Hematopoietic multipotent progenitor cell treated with erythropoietin and hydrocortisone succinate and interleukin-3 and kit ligand, for 8 days (in vitro differentiated cells): ENCODE measurements at regions not wholly inside any gene's neighbourhood (a gene's known extent, or its start where the extent isn't known, plus 50 kb on each side); places are given as distances from the start of the nearest gene placed in this dataset.
"Not testable (repeated sequence)": the region's sequence is repeated elsewhere in the genome, so short reads cannot be mapped to it uniquely, and the experiment has no call there.

Experiments
- DNase-seq: peaks from one replicate; pipeline ENCODE4 v3.0.0-alpha.2; 2015

DNA sequence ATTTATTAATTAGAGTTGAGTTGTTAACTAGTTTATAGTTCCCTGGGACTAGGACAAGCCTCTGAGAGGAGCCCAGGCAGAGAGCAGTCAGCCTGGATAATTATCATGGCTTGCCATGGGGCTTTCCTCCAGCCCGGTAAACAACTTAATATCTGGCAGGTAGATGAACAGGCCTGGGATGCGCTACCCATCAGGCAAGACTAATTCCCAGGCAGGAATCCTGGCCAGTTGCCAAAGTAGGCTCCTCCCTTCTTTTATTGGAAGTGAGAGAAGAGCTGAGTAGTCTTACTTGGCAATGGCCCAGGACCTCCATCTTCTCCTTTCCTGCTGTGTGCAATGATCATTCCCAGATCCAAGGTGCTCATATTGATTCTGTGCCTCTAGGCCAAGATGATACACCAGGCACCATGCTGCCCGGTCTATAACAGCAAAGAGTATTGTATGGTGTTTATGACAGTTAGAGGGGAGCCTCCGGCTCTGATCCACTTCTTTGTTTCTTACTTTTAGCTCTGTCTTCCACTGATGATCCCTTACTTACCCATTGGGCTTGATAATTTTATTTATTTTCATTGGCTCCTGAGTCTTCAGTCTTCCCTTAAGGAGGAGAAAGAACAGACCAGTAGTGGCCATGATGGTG lies 408.7 kb downstream of the REEP3 start:
- no peak for DNase-seq

DNA sequence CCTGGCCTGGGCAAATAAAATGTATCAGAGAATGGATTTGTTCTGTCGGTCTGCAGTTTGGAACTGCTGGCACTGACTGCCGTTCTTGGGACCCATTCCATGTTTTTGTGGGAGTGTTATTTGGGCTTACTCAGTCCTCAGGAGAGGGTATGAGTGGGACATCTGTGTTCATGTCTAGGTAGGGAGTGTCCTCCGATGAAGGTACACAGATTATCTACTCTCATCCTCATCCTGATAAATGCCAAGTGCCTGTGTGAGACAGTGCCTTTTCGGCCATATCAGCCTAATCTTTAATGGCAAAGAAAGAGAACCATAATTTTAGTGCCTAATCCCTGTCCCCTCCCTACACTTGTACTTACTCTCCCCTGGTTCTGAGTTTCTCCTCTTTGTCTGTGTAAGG lies 409.4 kb downstream of the REEP3 start:
- DNase-seq, result no peak

DNA sequence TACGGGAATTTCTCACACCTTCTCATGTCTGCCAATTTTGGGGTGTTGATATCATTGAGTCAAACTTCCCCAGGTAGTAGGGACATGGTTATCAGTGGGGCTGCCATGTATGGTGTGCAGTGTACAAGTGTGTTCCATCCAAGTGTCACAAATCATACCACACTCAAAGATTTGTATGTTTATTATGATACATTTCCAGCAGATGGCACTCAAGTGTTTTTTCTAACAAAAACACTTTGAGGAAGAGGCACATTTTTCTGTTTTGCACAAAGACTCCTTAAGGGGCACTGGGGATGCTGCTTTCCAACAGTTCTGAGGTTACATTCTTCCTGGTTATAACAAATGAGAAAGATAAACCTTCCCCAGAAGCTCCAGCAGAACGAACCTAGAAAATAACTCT lies 414.5 kb downstream of the REEP3 start:
- peak; percentile 19 for DNase-seq

DNA sequence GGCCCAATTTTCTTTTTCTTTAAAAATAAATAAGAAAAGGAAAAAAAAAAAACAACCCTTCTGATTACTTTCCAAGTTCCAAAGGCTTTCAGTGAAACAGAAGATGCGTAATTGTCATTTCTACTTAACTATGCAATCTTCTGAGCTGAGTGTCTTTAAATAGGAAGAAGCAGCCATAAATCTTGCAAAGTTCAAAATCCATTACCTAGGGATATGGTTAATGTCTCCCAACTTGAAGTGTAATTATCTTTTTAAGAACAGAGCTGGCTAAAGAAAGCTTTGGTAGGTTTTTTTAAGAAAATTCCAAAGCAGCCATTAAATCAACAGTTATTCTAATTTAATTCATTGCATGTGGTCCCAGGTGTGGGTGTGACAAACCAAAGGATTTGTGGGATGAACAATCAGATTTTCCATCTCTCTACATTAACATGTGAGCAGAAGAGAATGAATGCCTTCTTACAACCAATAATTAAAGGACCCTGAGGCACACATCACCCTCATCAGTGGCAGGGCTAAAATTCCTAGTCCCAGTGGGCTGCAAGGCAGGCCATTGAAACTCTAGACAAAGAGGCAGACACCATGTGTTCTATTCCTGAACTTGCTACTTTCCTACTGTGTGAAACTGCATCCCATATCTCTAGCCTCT lies 419.2 kb downstream of the REEP3 start:
- DNase-seq, result no peak

DNA sequence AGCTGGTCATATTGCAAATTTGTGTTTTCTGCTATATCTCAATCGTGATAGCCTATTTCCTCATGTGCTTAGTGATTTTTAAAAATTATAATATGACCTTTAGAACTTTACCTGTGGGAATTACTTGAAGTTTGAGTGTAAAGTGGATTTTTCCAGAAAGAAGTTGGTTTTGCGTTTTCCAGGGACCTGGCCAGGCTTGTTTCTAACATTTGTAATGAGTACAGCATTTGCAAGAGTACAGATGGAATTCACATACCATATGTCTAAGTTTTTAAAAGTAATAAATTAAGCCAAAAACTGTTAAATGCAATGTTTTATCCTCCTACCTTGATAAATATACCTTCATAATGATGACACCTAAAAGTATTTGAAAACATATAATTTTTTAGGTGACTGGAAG lies 443.2 kb downstream of the REEP3 start:
- DNase-seq, result no peak

DNA sequence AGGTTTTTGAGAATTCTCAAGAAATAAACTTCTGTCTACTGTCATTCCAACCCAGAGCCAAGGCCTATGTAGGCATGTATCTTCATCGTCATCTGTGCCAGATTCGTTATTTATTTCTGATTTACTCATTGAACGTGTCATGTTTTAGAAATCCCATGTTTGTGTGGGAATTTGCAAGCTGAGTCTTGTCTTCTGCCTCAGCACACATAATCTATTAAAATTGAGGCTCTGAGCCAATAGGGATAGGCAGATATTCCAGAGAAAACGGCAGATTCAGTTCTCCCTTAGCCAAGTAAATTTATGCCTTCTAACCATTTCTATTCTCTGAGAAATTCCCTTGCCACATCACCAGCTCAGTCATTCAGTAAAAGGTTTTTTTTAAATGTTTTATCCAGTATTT lies 444.6 kb downstream of the REEP3 start:
- DNase-seq, result no peak

DNA sequence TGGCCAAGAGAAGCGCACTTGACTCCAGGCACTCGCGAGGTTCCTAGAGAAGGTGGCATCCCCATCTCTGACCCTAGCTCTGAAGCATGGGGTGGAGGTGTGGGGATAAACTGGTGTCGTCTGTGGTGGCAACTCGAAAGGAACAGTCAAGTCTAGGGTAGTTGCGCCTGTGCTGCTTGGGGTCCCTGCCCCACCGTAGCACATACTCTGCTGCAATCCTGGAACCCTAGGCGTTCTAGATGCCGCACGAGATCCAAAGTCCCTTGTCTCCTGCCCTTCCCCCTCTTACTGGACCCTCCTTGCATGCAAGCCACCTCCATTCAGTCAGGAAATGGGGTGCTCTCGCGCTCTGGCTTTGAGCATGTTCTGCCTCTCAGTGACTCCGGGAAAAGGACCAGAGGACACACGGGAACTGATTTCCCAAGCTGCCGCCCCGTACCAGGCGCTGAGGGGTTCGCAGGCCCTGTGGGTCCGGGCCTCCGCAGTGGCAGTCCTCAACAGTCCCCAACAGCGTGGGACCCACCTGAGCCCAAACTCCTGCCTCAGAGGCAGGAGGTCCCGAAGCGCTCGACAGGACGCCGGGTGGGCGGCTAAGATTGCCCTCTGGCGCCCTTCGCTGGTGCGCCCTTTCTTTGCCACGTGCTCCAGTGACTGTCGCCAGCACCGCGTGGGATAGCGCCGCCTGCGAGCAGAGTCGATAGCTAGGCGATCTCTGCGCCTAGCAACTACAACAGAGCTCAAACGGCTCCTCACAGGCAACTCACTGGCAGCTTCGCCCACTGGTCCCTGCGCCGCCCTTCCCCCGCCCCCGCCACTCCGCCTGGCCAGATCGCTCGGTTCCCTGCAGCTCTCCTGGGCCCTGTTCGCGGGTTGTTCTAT lies 452.0 kb downstream of the REEP3 start:
- no peak for DNase-seq

DNA sequence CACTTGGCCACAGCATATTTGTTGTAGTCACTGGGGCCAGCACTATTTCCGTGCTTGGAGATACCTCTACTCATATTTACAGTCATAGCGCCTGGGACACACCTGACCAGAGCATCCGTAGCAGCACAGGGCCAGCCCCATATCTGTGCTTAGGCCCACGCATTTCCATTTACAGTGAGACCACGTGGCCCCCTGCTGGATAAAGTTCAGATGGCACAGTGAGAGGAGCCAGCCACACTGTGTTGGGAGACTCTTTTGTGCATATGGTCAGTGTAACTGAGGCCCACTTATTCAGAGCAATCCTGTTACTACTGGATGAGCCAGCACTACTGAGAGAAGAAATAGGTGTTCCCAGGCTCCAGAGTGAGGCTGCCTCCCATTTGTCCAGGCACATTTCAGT lies 455.3 kb downstream of the REEP3 start:
- DNase-seq, result peak; percentile 56

DNA sequence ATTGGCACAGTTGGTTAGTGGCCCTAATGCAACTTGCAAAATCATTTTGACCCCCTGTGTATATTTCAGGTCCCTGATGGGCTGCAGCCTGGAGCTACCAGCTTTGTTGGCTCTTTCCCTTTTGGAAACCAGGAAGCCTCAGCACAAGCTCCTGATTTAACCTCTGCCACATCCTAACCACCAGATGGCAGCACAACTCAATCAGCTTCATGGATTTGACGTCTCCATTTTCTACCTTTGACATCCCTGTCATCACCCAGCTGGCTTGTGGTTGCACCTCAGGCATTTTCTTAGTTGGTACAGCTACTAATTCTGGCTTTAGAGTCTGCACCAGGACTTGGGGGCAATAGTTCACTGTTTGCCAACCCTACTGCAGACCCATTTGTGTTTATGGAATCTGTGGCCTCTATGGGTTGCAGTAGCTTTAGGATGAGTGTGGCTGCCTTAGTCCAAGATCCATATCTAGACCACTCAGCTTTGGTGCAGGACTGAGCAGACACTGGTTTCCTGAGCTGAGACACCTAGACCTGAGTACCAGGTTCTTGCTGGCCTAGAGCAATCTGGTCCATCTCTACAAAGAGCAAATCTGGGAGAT lies 456.2 kb downstream of the REEP3 start:
- DNase-seq, result peak; percentile 57

DNA sequence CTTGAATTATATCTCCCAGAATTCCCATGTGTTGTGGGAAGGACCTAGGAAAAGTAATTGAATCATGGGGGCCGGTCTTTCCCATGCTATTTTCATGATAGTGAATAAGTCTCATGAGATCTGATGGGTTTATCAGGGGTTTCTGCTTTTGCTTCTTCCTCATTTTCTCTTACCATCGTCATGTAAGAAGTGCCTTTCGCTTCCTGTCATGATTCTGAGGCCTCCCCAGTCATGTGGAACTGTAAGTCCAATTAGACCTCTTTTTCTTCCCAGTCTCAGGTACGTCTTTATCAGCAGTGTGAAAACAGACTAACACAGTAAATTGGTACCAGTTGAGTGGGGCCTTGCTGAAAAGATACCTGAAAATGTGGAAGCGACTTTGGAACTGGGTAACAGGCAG lies 459.7 kb downstream of the REEP3 start:
- not testable (repeated sequence) for DNase-seq

DNA sequence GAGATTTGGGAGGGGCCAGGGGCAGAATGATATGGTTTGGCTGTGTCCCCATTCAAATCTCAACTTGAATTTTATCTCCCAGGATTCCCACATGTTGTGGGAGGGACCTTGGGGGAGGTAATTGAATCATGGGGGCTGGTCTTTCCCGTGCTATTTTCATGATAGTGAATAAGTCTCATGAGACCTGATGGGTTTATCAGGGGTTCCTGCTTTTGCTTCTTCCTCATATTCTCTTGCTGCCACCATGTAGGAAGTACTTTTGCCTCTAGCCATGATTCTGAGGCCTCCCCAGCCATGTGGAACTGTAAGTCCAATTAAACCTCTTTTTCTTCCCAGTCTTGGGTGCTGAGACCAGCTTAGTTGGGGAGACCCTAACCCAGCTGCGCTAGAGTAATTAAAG lies 462.9 kb downstream of the REEP3 start:
- DNase-seq, result not testable (repeated sequence)

DNA sequence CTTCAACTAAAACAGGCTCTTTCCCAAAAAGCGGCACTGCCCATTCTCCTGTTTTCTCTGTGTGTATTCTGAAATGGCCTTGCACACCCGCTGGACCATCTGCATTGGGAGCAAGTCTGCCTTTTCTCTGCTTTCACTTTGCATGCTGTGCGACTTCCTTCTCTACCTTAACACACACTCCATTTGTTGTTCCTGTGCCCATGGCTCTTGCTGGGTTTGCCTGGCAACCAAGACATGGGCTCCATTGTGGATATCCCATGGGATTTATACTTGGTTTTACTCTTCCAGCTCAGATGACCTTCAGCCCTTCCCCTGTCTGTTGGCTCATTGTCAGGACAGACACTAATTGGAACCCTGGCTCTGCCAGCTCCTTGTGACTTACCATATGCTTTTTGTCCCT lies 465.3 kb downstream of the REEP3 start:
- DNase-seq, result no peak

DNA sequence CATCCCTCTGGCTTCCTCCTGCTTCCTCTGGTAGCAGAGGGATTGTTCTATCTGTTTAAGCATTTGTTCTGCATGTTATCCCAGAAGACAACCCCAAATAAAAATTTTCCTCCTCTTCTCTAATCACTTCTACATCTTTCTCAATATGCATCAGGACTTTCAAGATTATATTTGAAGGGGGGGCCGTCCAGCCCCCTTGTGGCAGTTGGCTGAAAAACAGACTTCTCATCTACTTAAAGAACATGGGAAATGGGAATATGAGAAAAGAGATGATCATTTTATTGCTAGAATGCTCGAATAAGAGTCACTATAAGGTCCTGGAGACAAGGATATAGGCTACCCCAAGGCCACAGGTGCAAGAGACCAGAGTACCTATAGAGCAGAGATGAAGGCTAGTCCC lies 466.0 kb downstream of the REEP3 start:
- no peak for DNase-seq

DNA sequence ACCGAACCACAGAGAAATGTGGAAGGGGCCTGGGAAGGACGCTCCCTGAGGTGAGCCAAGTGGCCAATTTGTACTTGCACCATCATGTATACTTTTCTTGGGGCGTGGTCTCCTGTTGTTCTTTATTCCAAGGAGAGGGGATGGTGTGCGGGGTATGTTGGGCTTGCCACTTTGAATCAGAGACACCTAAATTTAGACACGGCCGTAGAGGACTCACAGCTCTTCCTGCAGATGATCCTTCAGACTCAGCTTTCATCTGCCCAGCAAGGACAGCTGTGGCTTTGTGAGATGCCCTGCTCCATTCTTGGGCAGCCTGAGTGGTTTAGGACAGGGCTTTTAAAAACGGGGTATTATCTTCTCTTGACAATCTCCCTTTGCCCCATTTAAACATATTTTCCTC lies 473.2 kb downstream of the REEP3 start:
- no peak for DNase-seq

DNA sequence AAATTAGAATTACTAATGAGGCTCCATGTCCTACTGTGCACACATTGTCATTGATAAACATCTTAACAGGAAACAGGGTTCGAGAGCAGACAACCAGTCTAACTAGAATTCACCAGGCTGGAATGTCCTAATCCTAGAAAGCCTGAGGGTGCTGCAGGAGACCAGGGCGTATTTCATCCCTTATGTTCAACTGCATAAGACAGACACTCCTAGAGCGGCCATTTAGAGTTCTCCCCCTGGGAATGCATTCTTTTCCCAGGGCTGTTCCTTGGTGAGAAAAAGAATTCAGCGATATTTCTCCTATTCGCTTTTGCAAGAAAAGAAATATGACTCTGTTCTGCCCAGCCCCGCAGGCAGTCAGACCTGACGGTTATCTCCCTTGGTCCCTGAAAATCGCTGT lies 486.0 kb downstream of the REEP3 start:
- no peak for DNase-seq

DNA sequence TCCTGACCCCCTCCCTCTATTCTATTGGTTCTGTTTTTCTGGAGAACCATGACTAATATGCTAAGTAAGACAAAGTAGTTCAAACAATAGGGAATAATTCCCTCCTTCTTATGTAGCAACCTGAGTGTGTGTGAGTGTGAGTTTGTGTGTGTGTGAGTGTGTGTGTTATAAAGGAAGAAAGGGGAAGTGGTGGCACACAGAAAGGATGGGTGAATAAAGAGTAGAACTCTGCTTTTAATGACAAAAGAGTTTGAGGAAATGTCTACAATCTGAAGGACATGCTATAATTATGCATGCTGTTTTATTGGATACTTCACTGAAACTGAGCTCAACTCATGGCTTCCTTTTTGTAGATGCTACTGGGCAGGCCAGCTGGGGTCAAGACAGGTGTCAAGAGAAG lies 489.5 kb downstream of the REEP3 start:
- DNase-seq, result no peak

DNA sequence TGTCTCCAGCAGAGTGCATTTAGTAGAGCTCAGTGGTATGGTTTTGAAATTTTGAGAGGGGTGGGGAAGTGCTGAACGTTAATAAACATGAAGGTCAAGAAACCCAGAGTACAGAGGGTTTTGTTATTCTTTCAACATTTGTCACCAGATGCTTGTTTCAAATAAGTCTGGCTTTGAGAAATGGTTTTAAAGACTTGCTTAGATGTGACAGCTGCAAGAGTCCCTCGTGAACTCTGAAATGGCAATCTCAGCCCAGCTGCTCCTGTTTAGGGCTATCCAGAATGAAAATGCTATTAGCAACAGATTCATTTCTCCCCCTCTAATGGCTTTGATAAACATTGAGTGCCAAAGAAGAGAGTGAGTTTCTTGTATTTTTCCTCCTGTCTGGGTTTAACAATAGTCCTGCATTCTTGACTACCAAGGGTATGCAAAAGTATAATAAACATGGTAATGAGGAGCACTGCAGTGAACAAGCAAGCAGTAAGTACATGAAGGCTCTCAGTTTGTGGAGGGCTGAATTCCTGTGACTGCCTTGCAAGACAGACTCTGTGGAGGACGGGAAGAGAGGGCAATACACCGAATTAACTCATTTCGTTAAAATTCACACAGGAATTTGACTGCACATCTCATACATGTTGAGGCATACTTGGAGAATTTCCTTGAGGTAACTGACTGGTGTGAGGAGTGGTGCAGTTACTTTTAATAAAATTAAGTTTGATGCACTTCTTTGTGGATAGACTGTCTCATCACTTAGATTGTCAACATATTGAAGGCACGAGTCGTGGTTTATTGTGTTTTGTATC lies 490.9 kb downstream of the REEP3 start:
- DNase-seq, result no peak

DNA sequence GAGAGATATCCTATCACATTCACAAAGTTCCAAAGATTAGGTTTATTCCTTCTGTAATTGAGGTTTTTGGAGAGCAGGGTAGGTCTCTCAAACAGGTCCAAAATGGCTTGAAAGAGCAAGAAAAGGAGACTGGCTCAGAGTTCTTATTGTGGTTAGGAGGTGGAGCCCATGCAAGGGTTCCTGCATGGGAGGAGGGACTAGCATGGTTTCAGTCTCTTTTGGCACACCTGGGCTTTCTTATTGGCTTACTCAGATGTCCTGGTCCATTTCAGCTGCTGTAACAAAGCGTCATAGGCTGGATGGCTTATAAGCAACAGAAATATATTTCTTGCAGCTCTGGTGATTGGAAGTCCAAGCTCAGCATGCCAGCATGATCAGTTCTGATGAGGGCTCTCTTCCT lies 493.1 kb downstream of the REEP3 start:
- DNase-seq, result no peak

DNA sequence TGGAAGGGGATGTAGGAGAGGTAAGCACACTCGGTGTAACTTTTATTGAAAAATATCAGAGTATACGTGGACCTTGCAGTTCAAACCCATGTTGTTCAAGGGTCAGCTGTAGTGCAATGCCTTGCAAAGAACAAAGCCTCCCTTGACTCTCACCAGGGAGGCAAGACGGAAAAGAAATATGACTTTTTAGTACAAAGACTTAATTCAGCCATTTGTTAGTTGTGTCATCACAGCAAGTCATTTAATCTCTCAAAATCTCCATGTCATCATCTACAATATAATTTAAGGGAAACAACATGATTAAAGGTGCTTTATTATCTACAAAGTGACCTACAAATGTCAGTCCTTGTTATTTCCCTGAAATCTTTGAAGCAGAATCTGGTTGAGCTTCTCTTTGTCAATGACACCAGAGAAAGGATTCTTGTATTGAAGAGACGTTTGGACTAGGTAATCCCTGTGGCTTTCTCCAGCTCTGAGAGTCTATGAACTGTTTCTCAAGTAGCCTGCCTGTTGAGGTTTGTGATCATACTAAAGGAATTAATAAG lies 502.8 kb downstream of the REEP3 start:
- no peak for DNase-seq

DNA sequence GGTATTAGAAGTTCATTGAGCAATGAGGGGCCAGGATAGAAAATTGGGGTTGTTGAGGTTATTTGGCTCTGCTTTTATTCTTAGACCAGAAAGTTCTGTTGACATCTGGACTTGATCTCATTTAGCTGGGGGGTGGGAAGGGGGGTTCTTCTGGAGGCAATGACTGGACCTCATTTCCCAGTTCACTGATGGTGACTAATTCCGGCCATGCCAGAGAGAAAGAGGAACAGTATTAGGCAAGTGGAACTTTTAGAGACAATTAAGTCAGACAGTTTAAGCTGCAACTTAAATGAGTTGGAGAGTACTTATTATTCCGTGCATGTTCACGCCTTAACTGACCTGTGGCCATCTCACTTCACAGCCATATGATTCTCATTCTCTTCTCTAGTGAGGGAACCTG lies 512.5 kb downstream of the REEP3 start:
- no peak for DNase-seq

DNA sequence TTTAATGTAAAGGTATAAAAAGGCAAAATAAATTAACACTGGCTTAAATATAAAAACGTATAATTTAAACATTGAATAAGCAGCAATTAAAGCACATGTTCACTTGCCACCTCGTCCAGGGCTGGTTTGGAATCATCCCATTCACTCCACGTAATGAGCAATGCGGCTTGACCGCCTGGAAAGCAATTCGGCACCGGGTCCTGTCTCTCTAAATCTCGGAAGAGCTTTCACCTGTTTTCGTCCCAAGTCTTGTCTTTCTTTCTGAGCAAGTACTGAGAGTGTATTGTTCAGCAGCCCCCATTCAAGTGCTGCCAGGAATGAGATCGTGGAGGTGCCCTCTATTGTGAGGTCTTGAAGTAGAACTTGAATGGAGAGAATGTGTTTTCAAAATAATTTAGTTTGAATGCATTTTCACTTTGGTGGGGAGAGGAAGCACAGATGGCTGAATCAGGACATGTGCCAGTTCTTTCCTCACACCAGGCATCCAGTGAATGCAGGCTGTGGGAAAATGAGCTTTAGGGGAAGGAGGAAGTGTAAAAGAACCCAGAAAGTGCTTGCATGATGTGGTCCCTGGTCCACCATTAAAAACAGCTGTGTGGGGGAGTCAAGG lies 515.2 kb downstream of the REEP3 start:
- no peak for DNase-seq

DNA sequence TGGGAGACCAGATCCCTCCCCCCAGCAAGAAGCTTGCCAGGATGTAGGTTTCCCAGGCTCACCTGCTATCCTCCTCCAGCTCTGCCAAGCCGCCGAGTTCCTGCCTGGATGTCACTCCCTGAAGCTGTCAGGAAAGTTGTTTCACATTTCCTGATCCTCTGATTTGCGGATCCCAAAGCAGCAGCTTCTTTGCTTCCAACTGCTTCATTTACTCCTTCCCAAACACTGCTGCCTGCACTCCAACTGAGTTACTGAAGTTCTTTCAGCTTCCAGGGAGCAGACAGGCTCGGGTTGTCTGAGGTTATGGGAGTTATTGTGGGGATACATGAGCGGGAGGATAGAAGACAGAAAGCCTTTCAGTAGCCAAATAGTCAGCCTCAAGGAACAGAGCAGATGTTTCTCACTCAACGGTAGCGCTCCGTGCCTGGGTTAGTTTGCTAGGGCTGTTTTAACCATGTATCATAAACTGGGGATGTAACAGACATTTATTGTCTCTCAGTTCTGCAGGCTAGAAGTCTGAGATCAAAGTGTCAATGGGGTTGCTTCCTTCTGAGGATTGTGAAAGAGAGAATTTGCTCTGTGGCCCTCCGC lies 516.0 kb downstream of the REEP3 start:
- DNase-seq, result no peak
